Keratinocyte (primary cell): ENCODE measurements at regions not wholly inside any gene's neighbourhood (a gene's known extent, or its start where the extent isn't known, plus 50 kb on each side); places are given as distances from the start of the nearest gene placed in this dataset.

Experiments used
- DNase-seq: peaks from one replicate; pipeline ENCODE4 v3.0.0-alpha.2; 2011; ENCODE audit warnings: low read depth, missing footprints, low spot score
- FAIRE-seq: peaks from 2 replicates; lab custom pipeline; 2011; peaks lifted over from hg19 to GRCh38; lab: Jason Lieb, UNC
- H2AFZ ChIP-seq: 2 replicates; pipeline ENCODE4 v1.6.0; 2012; ENCODE audit warnings: low read length, control low read depth, inconsistent platforms; ENCODE audit not compliant: control insufficient read depth
- H3K27ac ChIP-seq: 2 replicates; pipeline ENCODE4 v1.5.1; 2011; ENCODE audit warnings: low read length; ENCODE audit not compliant: control insufficient read depth, insufficient read depth
- H3K27me3 ChIP-seq: 3 replicates; pipeline ENCODE4 v1.6.0; 2011; ENCODE audit warnings: low read length; ENCODE audit not compliant: control insufficient read depth, insufficient read depth; ENCODE audit errors: extremely low read depth
- H3K36me3 ChIP-seq, 2 experiments: 2 replicates in 1 of 2; 3 replicates in 1 of 2; pipeline ENCODE4 v1.5.1; 2011; ENCODE audit warnings: low read length in 2 of 2, mild to moderate bottlenecking in 1 of 2; ENCODE audit not compliant: control insufficient read depth in 2 of 2, insufficient read depth in 2 of 2; ENCODE audit errors: extremely low read depth in 1 of 2
- H3K4me1 ChIP-seq: 3 replicates; pipeline ENCODE4 v1.5.1; 2011; ENCODE audit warnings: low read length; ENCODE audit not compliant: control insufficient read depth, insufficient read depth; ENCODE audit errors: extremely low read depth
- H3K4me2 ChIP-seq: 3 replicates; pipeline ENCODE4 v1.6.0; 2011; ENCODE audit warnings: low read depth, low read length; ENCODE audit not compliant: control insufficient read depth, insufficient read depth; ENCODE audit errors: extremely low read depth
- H3K4me3 ChIP-seq, 3 experiments: fragments of 200-600 bp in 1 of 3; sonication (generic) in 1 of 3; 2 replicates in 2 of 3; 3 replicates in 1 of 3; pipeline ENCODE4 v1.5.1; 2011 to 2016; ENCODE audit warnings: low read length in 3 of 3, mild to moderate bottlenecking in 3 of 3, control low read depth in 2 of 3, inconsistent platforms in 1 of 3, low read depth in 1 of 3, mixed read lengths in 1 of 3, mixed run types in 1 of 3, moderate library complexity in 1 of 3; ENCODE audit not compliant: control insufficient read depth in 2 of 3, insufficient read depth in 2 of 3; ENCODE audit errors: extremely low read depth in 1 of 3
- H3K79me2 ChIP-seq: 2 replicates; pipeline ENCODE4 v1.6.0; 2012; ENCODE audit warnings: low read length; ENCODE audit not compliant: control insufficient read depth, insufficient read depth
- H3K9ac ChIP-seq: 3 replicates; pipeline ENCODE4 v1.6.0; 2011; ENCODE audit warnings: low read length; ENCODE audit not compliant: control insufficient read depth, insufficient read depth; ENCODE audit errors: extremely low read depth
- H3K9me1 ChIP-seq: 3 replicates; pipeline ENCODE4 v1.6.0; 2011; ENCODE audit warnings: low read length; ENCODE audit not compliant: control insufficient read depth, insufficient read depth; ENCODE audit errors: extremely low read depth
- H3K9me3 ChIP-seq: 2 replicates; pipeline ENCODE4 v1.5.1; 2012; ENCODE audit warnings: low read depth, low read length; ENCODE audit not compliant: control insufficient read depth
- H4K20me1 ChIP-seq: 3 replicates; pipeline ENCODE4 v1.6.0; 2011; ENCODE audit warnings: low read length; ENCODE audit not compliant: control insufficient read depth, insufficient read depth; ENCODE audit errors: extremely low read depth
- EZH2 ChIP-seq: IDR thresholded peaks from one replicate; pipeline ENCODE4 v1.6.1; 2012; ENCODE audit warnings: inconsistent platforms, mild to moderate bottlenecking, low read length, moderate library complexity
- dilution Hi-C: fragments of 300-500 bp; cut with MboI; formaldehyde crosslinking; loops from one replicate; pipeline ENCODE4 v1.7.0; 2020; ENCODE audit warnings: low sequenced_read_pairs; ENCODE audit not compliant: extremely low pct_ligation_motif_present
- TF ChIP-seq, protein P1 (sequence below), 3 experiments: IDR thresholded peaks in 1 of 3; conservative IDR thresholded peaks in 1 of 3; optimal IDR thresholded peaks in 1 of 3; 2 replicates in 2 of 3; 3 replicates in 1 of 3; pipeline versions ENCODE3 to v1.5.1; 2011; ENCODE audit warnings: low read length in 3 of 3, mild to moderate bottlenecking in 3 of 3, moderate library complexity in 2 of 3, control low read depth in 1 of 3, inconsistent platforms in 1 of 3; ENCODE audit not compliant: insufficient read depth in 2 of 3; ENCODE audit errors: extremely low read depth in 1 of 3

DNA sequence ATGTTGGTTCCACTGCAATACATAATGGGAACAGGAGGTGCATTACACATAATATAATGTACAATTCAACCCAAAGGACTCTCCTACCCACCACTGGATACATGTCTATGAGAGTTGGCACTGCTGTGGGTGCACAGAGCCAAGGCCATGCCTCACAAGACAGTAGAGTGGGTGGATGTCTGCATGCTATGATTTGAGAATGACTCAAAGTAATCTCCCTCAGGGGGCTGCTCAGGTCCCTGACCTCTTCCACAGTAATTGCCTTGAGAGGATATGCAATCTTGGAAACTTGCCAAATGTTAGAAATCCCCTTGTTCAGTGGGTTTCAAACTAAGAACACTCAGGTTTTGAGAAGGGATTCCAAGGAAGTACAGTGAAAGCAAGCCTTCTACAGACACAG, 79.0 kb downstream of the ANKEF1 start:
- Histone ChIP-seq H4K20me1 (no peaks in the 10 kb centered on the region), H3K79me2 (no peaks in the 10 kb centered on the region), H3K9me1 (no peaks in the 10 kb centered on the region), H3K9me3 (no peaks in the 10 kb centered on the region), H2AFZ (no peak overlapping the region), H3K27me3 (no peaks in the 10 kb centered on the region), H3K27ac (no peak overlapping the region), H3K4me3 (no peak overlapping the region), H3K4me2 (no peak overlapping the region), H3K36me3 (no peaks in the 10 kb centered on the region), H3K9ac (no peak overlapping the region), H3K4me1 (peaks cover 37% of the 10 kb centered on the region)
- dilution Hi-C loops, result no loop called here
- DNase-seq, result no peak
- TF ChIP-seq, protein P1, sequence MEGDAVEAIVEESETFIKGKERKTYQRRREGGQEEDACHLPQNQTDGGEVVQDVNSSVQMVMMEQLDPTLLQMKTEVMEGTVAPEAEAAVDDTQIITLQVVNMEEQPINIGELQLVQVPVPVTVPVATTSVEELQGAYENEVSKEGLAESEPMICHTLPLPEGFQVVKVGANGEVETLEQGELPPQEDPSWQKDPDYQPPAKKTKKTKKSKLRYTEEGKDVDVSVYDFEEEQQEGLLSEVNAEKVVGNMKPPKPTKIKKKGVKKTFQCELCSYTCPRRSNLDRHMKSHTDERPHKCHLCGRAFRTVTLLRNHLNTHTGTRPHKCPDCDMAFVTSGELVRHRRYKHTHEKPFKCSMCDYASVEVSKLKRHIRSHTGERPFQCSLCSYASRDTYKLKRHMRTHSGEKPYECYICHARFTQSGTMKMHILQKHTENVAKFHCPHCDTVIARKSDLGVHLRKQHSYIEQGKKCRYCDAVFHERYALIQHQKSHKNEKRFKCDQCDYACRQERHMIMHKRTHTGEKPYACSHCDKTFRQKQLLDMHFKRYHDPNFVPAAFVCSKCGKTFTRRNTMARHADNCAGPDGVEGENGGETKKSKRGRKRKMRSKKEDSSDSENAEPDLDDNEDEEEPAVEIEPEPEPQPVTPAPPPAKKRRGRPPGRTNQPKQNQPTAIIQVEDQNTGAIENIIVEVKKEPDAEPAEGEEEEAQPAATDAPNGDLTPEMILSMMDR (optimal IDR thresholded peaks at IDR 0.05 in 1 of 3, IDR thresholded peaks at IDR 0.05 in 1 of 3, conservative IDR thresholded peaks at IDR 0.05 in 1 of 3; ENCODE audit: extremely low read depth in 1 of 3, insufficient read depth in 2 of 3, low read length in 3 of 3), result no peak
- TF ChIP-seq EZH2, result no peak
- no peak for FAIRE-seq

DNA sequence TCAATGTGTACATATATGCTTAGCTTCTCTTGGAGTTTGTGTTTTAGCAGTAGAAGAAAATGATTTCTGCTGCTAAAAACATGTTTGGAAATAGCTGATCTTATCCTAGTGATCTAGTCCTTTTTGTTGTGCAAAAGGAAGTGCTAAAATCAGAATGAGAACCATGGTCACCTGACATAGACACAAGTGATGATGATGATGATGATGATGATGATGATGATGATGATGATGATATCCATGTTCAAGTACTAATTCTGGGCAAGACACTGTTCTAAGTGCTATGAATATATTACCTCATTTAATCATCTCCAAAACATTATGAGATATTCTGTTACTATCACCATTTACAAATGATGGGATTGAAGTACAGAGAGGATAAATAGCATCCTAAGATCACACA, 79.8 kb downstream of the ANKEF1 start:
- no peaks in the 10 kb centered on the region for H3K9me3 ChIP-seq
- H3K9ac ChIP-seq, result no peak overlapping the region
- no peak overlapping the region for H3K4me2 ChIP-seq
- dilution Hi-C loops, result no loop called here
- H2AFZ ChIP-seq, result no peak overlapping the region
- DNase-seq, result no peak
- H3K27me3 ChIP-seq, result no peaks in the 10 kb centered on the region
- no peak overlapping the region for H3K4me3 ChIP-seq
- H3K36me3 ChIP-seq, result no peaks in the 10 kb centered on the region
- H3K9me1 ChIP-seq, result no peaks in the 10 kb centered on the region
- no peaks in the 10 kb centered on the region for H3K79me2 ChIP-seq
- no peaks in the 10 kb centered on the region for H4K20me1 ChIP-seq
- no peak for FAIRE-seq
- TF ChIP-seq, protein P1 (optimal IDR thresholded peaks at IDR 0.05 in 1 of 3, IDR thresholded peaks at IDR 0.05 in 1 of 3, conservative IDR thresholded peaks at IDR 0.05 in 1 of 3; ENCODE audit: extremely low read depth in 1 of 3, insufficient read depth in 2 of 3, low read length in 3 of 3), result no peak
- no peak for TF ChIP-seq EZH2
- no peak overlapping the region for H3K27ac ChIP-seq
- peaks cover 40% of the 10 kb centered on the region for H3K4me1 ChIP-seq
